HUDEP-2 (cell line): ENCODE measurements at regions not wholly inside any gene's neighbourhood (a gene's known extent, or its start where the extent isn't known, plus 50 kb on each side); places are given as distances from the start of the nearest gene placed in this dataset.

Experiments used
- DNase-seq, 76 experiments: peaks; one replicate each; lab custom pipeline; 2025; ENCODE audit not compliant: unreplicated experiment in 76 of 76; lab: John Stamatoyannopoulos, UW

DNA sequence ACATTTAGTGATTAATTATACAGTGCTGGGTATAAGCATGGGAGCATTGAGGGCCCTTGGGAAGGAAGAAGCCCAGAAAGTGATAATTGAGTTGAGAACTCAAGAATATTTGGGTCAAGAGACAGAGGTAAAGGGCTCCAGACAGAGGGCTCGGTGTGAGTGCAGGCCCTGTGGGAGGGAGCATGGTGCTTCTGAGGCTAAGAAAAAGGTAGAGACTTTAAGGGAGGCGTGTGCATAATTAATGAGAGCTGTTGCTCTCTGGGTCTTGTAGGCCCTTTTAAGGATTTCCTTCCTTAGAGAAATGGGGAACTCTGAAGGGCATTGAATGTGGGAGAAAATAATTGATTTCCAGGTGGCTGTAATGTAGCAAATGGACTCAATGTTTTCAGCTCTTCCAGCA, 735.0 kb upstream of the POU3F3 start:
- DNase-seq: no peak

DNA sequence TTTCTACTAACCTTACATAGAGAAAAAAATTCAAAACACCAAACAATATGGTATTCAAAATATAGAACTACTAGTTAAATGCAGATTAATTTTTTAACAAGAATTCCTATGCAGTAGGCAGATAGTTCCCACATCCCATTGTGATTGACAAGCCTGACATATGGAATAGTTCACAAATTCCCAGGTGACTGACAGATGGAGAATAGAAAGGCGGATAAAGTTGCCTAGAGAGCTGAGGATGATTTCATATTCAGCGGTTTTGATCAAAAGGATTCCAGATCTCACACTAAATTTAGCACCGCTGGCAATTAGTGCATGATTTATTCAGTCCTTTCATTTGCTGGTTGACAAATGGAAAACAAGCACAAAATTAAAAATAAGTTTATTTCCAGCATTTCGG, 733.7 kb upstream of the POU3F3 start:
- no peak for DNase-seq

DNA sequence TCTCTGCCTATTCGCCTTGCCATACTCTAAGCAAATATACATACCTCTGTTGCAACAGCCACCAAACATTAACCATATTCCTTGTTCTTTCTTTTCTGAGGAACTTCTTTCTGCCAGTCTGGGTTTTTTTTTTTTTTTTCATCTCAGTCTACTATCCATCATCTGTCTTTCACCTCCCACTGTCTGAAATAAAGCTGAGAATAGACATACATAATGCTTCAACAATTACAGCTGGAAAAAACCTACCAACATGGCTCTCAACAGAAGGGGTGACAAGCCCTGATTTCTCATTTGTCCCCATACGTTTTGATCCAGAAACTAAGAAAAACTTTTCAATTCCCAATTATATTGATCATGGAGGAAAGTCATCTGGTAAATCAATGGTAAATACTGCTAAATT, 728.8 kb upstream of the POU3F3 start:
- no peak for DNase-seq

DNA sequence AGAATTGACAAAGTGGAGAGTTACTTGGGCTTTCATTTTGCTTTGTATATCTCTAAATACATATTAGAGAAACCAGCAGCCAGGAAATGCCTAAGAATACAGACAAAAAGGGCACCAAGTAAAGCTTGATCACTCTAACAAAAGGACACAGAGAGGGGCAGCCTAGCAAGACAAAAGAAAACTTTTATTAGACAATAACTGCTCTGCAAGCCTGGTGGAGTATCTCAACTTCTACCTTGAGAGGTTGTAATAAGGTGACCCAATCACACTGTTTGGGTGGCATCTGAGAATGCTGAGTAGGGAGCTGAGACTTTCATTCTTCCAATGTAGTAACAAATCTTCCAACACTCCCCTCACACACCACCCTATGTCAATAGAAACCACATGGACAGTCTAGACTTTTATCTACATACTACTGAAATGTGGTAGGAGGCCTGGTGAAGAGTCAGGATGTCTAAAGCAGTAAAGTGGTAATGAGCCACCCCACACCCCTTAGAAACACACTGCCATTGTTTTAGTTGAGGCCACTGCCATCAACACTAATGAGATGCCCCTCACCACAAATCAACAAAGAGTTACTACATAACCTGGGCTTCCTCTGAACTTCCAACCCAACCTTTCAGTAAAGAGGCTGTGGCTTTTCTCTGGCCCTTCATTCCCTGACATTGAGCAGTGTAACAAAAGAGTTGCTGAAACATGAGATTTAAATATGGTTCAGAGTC, 726.7 kb upstream of the POU3F3 start:
- no peak for DNase-seq

DNA sequence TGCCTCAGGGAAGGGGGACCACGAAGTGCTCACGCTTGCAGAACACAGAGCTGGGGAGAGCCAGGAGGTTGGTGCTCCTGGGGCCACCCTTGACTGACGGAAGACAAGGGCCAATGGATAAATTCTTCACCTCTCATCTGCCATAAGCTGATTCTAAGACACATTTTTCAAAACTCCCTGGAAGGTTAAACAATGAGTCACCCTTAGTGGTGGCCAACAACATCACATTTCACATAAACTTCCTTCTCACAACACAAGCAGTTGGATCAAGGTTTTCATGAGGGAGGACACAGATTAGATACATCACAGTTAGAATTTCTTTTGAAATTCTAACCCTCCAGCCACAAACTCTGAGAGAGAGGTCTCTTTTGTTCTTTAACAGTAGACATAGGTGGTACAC, 713.6 kb upstream of the POU3F3 start:
- DNase-seq: no peak

DNA sequence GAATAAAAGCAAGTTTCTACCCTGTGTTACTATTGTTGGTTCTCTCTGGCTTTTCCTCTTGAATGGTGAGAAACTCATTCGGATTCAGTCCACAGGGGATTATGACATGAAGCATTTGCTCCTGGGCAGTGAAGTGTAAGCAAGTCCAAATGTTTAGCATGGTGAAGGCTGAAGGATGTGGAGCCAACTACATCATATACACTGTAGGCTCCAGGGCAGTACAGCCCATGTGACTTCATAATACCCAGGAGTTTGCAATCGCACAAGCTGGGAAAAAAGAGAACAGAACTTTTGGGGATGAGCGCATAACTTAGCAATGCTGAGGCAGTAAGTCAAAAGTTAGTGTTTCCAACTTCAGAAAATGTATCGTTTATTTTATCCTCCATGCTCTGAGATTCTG, 695.7 kb upstream of the POU3F3 start:
- no peak for DNase-seq

DNA sequence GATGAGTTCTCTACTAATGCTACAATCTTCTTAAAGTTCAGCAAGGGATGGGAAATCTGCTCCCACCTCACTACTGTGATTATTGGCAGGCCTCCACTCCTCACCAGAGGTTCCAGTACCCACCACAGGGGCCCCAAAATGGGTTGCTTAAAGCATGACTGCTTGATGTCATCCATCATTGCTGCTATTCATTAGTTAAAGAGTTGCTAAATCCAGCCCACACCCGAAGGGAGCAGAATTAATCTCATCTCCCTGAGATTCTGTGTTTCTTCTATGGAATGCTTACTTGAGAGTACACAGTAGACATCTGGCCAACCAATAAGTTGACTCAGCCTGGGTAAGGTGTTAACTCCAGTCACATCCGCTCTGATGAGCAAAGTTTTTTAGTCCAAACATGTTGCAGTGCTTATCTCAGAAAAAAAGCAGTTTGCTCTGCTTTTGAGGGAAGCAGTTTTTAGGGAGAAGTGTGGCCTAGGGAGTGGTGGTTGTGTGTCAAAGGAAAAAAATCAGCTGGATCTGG, 690.2 kb upstream of the POU3F3 start:
- no peak for DNase-seq

DNA sequence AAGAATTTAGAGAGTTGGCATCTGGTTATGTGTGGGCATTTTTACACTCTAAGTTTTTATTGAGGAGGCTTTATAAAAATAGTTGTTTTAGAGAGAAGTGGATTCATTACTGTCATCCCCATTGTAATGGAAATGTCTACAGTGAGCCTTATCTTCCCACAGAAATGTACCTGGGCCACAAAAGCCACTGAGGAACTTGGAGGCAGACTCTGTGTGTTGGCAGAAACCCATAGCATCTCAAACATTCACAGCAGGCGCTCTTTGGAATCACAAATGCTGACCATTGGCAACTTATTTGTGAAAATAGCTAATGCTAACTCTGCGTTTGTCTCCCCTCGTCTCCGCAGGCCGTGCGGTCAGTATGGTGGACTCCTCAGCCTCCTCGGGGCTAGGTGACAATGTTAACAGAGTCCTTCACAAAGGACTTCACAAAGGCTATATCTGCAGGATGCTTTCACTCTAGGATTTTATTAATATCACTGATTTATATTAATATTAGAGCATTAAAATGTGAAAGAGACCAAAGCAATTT, 689.1 kb upstream of the POU3F3 start:
- no peak for DNase-seq

DNA sequence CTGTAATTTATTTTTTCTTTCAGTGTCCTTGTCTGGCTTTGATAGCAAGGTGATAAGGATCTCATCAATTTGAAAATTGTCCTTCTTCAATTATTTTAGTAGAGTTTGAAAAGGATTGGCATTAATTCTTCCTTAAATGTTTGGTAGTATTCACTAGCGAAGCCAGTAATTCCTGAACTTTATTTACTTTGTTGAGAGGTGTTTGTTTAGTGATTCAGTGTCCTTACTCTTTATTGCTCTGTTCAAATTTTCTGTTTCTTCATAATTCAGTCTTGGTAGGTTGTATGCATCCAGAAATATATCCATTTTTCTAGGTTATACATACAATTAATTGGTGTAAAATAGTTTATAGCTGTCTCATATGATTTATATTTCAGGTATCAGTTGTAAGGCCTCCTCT, 676.7 kb upstream of the POU3F3 start:
- DNase-seq: no peak

DNA sequence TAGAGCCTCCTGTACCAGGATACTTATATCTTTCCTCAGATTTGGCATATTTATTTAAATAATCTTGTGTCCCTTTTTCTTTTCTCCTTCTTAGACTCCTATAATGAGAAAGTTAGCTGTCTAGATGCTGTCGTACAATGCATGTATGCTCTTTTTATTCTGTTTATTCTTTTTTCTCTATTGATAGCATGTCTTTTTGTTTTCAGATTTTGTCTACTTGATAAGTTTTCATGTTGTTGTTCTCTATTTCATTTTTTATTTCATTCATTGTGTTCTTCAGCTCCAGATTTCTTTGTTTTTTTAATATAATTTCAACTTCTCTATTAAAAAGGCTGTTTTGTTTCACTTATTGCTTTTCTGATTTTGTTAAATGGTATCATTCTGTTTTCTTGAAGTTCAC, 674.3 kb upstream of the POU3F3 start:
- no peak for DNase-seq

DNA sequence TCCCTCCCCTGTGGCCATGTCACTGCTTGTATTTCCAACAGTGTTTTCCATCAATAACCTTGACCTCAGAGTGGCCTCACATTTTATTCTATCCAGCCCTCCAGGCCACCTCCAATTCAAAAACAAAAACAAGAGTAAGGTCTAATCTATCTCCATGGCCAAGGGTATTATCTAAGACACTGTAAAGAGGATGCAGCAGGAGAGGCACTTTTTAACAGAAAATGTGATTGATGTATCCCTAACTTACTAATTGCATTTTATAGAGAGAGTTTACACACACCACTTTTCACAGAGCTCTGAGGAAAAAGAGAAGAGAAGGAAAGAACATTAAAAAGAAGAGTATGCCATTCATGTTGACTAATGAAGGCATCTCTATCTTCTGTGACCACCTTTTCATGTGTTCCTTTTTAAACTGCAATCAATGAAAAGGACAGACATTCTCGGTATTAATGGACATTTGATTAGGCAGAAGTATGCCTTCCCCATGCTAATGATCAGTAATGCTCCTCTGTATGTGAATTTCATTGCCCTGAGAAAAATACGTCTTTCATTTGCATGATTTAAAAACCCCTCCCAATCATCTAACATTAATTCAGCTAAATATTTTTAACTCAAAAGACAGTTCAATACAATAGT, 653.3 kb upstream of the POU3F3 start:
- DNase-seq: no peak

DNA sequence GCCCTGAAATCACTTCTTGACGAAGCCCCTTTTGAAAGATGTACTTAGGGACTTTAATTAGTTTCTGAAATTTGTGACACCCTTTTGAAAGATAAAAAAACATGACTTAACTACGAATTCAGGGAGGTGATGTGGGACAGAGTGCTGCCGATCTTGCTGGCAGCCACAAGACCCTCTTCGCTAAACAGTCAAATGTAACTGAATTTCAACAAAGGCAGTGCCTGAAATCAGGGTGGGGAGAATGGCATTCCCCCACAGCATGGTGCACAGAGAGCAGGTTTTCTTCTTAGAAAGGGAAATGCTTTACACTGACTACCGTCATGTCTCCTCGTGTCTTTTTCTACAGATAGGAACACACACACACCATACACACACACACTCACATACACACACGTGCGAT, 640.2 kb upstream of the POU3F3 start:
- DNase-seq: no peak

DNA sequence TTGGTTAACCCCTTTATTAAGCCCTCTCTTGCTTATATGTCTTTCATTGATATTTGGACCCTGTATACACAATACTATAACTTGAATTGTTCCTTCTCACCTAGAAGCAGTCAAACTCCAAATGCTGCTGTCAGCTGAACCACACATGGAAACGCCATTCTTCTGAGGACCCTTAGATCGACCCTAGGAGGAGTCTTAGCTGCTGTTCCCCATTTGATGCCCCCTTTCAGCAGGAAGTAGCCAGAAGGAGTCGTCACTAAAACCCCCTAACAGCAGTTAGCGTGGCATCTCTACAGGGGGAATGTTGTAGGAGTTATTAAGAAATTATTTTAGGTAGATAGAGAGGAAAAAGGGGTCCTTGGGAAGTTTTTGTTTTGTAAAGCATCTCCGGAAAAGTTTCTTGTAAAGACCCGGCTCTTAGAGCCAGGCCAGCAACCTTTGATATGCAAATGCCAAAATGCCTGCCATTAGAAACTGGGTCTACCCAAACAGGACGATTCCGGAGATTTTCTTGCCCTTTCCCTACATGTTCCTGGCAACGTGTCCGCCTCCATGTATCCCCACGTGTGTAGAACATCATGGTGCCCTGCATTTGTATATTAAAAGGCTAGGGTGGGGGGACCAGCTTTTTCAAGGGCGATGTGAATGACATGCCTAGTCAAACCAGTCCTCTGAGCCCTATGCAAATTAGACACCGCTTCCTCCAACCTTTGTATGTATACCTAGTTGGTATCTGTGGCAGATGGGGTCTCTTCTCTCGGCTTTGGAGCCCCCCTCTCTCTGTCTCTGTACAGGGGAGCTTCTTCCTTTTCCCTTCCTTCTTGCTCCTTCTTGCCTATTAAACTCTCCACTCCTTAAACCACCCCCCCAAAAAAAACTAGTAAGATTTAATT, 638.4 kb upstream of the POU3F3 start:
- no peak for DNase-seq

DNA sequence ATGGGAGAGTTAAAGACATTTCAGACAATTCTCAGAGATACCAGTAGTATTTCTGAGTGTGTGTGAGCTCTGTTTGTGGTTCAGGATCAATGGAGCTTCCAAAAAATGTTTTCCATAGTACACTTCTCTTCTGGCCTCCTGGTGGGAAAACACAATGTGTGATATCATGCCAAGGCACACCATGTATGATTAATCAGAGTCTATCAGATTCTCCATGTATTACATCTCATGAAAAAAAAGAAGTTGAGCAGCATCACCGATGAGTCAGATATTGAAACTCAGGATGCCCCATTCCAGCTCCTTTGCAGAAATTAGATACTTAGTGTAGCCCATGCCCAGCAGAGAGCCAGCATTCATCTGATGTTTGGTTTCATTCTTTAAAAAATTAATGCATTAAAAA, 620.3 kb upstream of the POU3F3 start:
- DNase-seq: no peak

DNA sequence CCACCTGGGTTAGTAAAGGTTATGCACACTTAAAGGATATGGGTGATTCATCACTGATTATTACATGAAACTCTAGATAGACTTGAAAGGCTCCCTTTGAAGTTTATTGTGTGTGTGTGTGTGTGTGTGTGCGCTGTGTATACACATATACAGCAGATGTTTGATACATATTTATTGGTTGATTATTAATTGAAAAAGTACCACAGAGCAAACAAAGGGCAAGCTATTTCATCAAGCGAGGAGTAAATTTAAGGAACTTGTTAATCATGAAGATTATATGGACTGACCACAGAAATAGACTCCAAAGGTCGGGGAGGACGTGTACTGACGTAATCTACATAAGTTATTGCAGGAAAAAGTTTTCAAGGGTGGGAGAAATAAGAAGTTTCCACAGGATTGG, 617.4 kb upstream of the POU3F3 start:
- DNase-seq: no peak

DNA sequence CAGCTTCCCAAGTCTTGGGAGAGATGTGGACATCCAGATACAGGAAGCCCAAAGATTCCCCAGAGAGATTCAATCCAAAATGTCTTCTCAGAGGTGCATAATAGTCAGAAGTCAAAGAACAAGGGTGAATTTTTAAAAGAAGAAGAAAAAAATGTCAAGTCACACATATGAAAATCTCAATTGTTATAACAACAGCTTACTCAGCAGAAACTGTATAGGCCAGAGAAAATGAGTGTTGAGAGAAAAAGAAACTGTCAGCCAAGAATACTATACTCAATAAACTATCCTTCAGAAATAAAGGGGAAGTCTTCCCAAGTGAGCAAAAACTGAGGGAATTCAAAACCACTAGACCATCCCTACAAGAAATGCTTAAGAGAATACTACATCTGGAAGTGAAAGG, 612.9 kb upstream of the POU3F3 start:
- DNase-seq: no peak

DNA sequence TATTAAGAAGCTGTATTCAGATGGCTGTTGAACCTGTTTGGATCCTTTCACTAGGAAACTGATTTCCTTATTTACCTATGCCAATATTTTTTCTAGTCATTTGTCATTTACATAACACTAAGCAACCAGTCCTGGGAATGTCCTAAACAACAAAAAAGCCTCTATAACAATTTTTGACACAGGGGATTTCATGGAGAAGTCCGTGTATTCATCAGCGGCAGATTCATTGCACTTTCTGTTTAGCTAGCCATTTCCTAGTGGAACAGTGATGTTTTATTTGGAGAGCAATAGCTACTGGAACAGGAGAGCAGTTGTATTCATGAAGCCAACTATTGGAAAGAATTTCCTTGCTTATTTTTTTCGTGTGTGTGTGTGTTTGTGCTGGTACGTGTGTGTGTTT, 604.3 kb upstream of the POU3F3 start:
- no peak for DNase-seq

DNA sequence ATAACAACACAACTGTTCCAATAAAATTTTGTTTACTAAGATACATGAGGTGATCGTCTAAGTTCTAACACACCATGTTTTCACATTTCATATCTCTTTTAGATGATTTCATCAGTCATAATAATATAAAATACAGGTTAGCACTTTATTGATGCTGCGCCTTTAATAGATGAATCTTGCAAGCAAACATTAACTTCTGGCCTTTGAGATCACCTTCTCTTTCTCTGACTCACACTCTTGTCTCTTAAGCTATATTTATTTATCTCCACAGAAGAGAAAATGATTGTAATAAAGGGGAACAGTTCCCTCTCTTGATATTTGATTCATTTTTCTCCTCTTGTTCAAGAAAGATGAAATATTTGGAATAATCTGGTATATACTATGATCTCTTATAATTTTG, 603.3 kb upstream of the POU3F3 start:
- no peak for DNase-seq

DNA sequence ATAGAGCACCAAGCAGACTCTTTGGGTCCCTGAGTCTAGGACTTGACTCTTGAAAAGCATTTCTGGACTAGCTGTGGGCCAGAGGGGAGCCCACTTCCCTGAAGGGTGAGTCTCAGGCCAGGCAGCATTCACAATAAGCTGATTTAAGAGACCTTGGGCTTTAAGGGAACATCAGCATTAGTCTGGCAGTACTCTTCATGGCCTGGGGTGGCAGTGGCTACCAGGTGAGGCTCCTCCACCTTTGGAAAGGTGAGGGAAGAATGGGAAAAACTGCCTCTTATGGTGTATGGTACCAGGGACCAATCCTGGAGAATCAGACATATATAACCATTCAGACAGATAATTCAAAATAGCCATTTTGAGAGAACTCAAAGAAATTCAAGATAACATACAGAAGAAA, 599.9 kb upstream of the POU3F3 start:
- DNase-seq: no peak

DNA sequence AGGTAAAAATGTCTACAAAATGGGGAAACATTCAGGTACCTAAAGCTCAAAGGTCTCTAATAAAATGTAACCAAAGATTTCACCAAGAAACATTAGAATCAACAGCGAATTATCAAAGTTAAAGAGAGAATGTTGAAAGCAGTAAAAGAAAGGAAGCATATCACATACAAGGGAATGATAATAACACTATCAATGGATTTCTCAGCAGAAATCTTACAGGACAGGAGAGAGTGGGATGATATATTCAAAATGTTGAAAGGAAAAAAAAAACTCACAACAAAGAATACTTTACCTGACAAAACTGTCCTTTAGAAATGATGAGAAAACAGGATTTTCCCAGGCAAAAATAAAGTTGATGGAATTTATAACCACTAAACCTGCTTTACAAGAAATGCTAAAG, 591.2 kb upstream of the POU3F3 start:
- DNase-seq: no peak

DNA sequence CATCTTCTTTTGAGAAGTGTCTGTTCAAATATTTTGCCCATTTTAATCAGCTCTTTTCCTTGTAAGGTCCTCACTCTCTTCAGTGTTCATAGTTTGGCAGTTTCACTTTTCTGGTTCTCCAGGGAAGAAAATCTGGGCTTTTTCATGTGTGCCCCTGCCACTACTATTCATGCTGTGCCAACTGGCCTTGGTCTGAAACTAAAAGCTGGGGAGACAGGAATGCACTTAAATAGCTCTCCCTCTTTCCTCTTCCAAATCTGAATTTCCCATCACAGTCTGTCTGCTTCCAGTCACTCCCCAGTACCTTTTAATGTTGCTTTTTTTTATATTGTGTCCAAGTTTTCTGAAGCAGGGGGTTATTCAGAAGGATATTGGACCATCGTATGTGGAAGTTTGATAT, 574.3 kb upstream of the POU3F3 start:
- no peak for DNase-seq
